CD8-positive, alpha-beta memory T cell (primary cell): ENCODE measurements at regions not wholly inside any gene's neighbourhood (a gene's known extent, or its start where the extent isn't known, plus 50 kb on each side); places are given as distances from the start of the nearest gene placed in this dataset.

Experiments
- CTCF ChIA-PET: fragments of 350-600 bp; sonication (Branson Sonifier 250); formaldehyde crosslinking; loops from one replicate; lab custom pipeline; 2021; ENCODE audit warnings: antibody characterized with exemption; lab: Charles Lee
- POLR2A ChIA-PET: fragments of 350-600 bp; sonication (Branson Sonifier 250); formaldehyde crosslinking; loops from one replicate; lab custom pipeline; 2021; ENCODE audit warnings: antibody characterized with exemption; lab: Charles Lee
- DNase-seq, 5 donors: peaks; one replicate each; pipeline versions ENCODE4 v3.0.0 to v3.0.0-alpha.2; 2020 to 2022; ENCODE audit warnings: mixed read lengths in 1 of 5
- H3K27ac ChIP-seq: one replicate; pipeline ENCODE4 v1.7.0; 2013; ENCODE audit warnings: low read depth, mild to moderate bottlenecking, low read length, moderate library complexity
- H3K27me3 ChIP-seq: 2 replicates; pipeline ENCODE4 v1.7.0; 2013; ENCODE audit warnings: low read length, mild to moderate bottlenecking; ENCODE audit not compliant: insufficient read depth, poor library complexity, severe bottlenecking
- H3K36me3 ChIP-seq: 2 replicates; pipeline ENCODE4 v1.7.0; 2013; ENCODE audit warnings: mild to moderate bottlenecking, low read length, moderate library complexity; ENCODE audit not compliant: insufficient read depth
- H3K4me1 ChIP-seq: 2 replicates; pipeline ENCODE4 v1.7.0; 2013; ENCODE audit warnings: mild to moderate bottlenecking, low read length, moderate library complexity; ENCODE audit not compliant: insufficient read depth
- H3K4me3 ChIP-seq: 2 replicates; pipeline ENCODE4 v1.7.0; 2013; ENCODE audit warnings: mild to moderate bottlenecking, low read length
- H3K9me3 ChIP-seq: 2 replicates; pipeline ENCODE4 v1.7.0; 2013; ENCODE audit warnings: mild to moderate bottlenecking, low read length
- H3K27ac Mint-ChIP-seq, 8 donors: one replicate each; pipeline ENCODE4 v1.8.0; 2020 to 2021; ENCODE audit warnings: mixed read lengths in 8 of 8, mild to moderate bottlenecking in 6 of 8, inconsistent platforms in 3 of 8, moderate library complexity in 3 of 8
- H3K27me3 Mint-ChIP-seq, 2 donors: one replicate each; pipeline ENCODE4 v1.8.0; 2020 to 2021; ENCODE audit warnings: mixed read lengths in 2 of 2, mild to moderate bottlenecking in 1 of 2, moderate library complexity in 1 of 2
- H3K36me3 Mint-ChIP-seq, 3 donors: one replicate each; pipeline ENCODE4 v1.8.0; 2020 to 2021; ENCODE audit warnings: mixed read lengths in 3 of 3, inconsistent platforms in 1 of 3, mild to moderate bottlenecking in 1 of 3
- H3K4me1 Mint-ChIP-seq, 3 donors: one replicate each; pipeline ENCODE4 v1.8.0; 2020 to 2021; ENCODE audit warnings: mixed read lengths in 3 of 3, inconsistent platforms in 1 of 3, mild to moderate bottlenecking in 1 of 3
- H3K4me3 Mint-ChIP-seq, 7 donors: one replicate each; pipeline ENCODE4 v1.8.0; 2020 to 2021; ENCODE audit warnings: mixed read lengths in 7 of 7, mild to moderate bottlenecking in 6 of 7, moderate library complexity in 4 of 7, inconsistent platforms in 2 of 7
- H3K9me3 Mint-ChIP-seq, 5 donors: one replicate each; pipeline ENCODE4 v1.8.0; 2020 to 2022; ENCODE audit warnings: mixed read lengths in 5 of 5, mild to moderate bottlenecking in 3 of 5, moderate library complexity in 2 of 5, inconsistent platforms in 1 of 5

DNA sequence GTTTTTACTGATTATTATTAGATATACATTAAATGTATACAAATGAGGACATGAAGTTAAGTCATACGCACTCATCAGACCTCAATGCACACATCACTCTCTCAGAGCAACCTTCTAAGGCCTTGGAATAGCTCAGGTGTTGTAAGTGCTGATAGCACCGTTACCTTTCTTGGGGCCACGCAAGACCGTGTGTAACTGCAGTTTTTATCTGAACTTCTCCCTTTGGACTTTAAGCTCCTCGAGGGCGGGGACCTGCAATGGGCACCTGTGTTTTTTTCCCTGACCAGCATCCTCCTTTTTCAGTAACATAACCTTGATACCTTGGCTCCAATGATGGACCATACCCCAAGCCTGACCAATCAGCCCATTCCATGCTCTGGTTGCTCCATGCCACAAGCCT lies 136.5 kb upstream of the TMCC3 start:
- H3K9me3 ChIP-seq = no peaks in the 10 kb centered on the region
- no peak for DNase-seq
- no peaks in the 10 kb centered on the region for H3K4me1 Mint-ChIP-seq
- POLR2A ChIA-PET = no interaction called here
- H3K27me3 Mint-ChIP-seq = peaks cover 7 to 27% of the 10 kb centered on the region in 2 donors
- H3K9me3 Mint-ChIP-seq = peaks cover 0 to 6% (median 2%) of the 10 kb centered on the region in 5 donors
- H3K4me1 ChIP-seq = no peaks in the 10 kb centered on the region
- H3K36me3 ChIP-seq = no peaks in the 10 kb centered on the region
- peaks cover 0 to 3% (median 0%) of the 10 kb centered on the region in 3 donors for H3K36me3 Mint-ChIP-seq
- H3K27ac ChIP-seq = no peak overlapping the region
- no peaks in the 10 kb centered on the region for H3K27me3 ChIP-seq
- CTCF ChIA-PET = no interaction called here
- H3K27ac Mint-ChIP-seq = no peak overlapping the region
- no peak overlapping the region for H3K4me3 ChIP-seq
- H3K4me3 Mint-ChIP-seq = no peak overlapping the region

DNA sequence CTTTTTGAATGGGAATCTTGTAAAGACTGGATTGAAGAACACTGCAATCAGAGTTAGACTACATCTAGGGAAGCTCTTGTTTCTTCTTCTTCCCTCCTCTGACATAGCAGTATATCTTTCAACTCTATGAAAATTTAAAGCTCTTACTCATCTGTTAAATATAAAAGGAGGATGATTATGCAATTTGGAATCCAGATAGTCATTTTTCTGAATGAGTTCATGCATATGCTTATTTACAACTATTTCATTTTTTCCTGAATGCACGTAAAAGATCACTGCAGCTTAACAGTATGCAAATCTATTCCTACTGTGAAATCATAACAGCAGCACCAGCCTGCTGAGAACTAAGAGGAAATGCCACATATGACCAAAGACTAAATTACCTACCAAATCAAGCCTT lies 133.5 kb upstream of the TMCC3 start:
- H3K27me3 ChIP-seq = no peaks in the 10 kb centered on the region
- no peak overlapping the region for H3K4me3 ChIP-seq
- ChIA-PET CTCF (no interaction called here), POLR2A (no interaction called here)
- Mint-ChIP-seq H3K27me3 (peaks cover 8 to 41% of the 10 kb centered on the region in 2 donors), H3K9me3 (peaks cover 0 to 7% (median 4%) of the 10 kb centered on the region in 5 donors), H3K4me3 (no peak overlapping the region), H3K4me1 (no peaks in the 10 kb centered on the region), H3K27ac (no peak overlapping the region), H3K36me3 (peaks cover 0 to 3% (median 0%) of the 10 kb centered on the region in 3 donors)
- DNase-seq = no peak
- no peaks in the 10 kb centered on the region for H3K9me3 ChIP-seq
- no peaks in the 10 kb centered on the region for H3K4me1 ChIP-seq
- H3K27ac ChIP-seq = no peak overlapping the region
- no peaks in the 10 kb centered on the region for H3K36me3 ChIP-seq

DNA sequence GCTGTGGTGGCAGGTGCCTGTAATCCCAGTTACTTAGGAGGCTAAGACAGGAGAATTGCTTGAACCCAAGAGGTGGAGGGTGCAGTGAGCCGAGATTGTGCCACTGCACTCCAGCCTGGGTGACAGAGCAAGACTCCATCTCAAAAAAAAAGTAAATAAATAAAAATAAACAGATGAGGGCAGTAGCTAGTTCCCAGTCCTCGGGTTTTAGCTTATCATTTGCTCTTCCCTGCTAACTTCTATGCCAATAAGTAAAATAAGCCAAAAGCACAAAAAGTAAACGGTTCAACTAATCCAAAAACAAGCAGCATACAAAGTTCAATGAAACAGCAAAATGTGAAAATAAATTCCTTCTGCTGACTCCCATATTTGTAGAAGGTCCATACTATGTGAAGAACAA lies 133.0 kb upstream of the TMCC3 start:
- Histone ChIP-seq H3K36me3 (no peaks in the 10 kb centered on the region), H3K27ac (no peak overlapping the region), H3K27me3 (no peaks in the 10 kb centered on the region), H3K4me3 (no peak overlapping the region), H3K4me1 (no peaks in the 10 kb centered on the region), H3K9me3 (no peaks in the 10 kb centered on the region)
- no peak overlapping the region for H3K27ac Mint-ChIP-seq
- peaks cover 9 to 42% of the 10 kb centered on the region in 2 donors for H3K27me3 Mint-ChIP-seq
- POLR2A ChIA-PET = no interaction called here
- DNase-seq = no peak
- peaks cover 0 to 7% (median 4%) of the 10 kb centered on the region in 5 donors for H3K9me3 Mint-ChIP-seq
- H3K4me3 Mint-ChIP-seq = no peak overlapping the region
- H3K36me3 Mint-ChIP-seq = peaks cover 0 to 3% (median 0%) of the 10 kb centered on the region in 3 donors
- CTCF ChIA-PET = no interaction called here
- no peaks in the 10 kb centered on the region for H3K4me1 Mint-ChIP-seq

DNA sequence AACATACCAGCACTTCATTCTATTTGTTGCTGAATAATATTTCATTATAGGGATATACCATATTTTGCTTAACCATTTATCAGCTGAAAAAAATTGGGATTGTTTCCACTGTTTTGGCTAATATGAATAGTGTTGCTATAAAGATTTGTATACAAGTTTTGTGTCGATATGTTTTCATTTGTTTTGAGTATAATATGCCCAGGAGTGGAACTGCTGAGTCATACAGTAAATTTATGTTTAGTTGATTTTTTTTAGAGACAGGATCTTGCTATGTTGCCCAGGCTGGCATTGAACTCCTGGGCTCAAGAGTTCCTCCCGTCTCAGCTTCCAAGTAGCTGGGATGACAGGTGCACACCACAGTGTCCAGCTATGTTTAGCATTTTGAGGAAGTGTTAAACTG lies 131.5 kb upstream of the TMCC3 start:
- DNase-seq = no peak
- H3K36me3 ChIP-seq = no peaks in the 10 kb centered on the region
- peaks cover 19 to 51% of the 10 kb centered on the region in 2 donors for H3K27me3 Mint-ChIP-seq
- no peak overlapping the region for H3K4me3 ChIP-seq
- H3K27me3 ChIP-seq = no peaks in the 10 kb centered on the region
- H3K4me1 Mint-ChIP-seq = no peaks in the 10 kb centered on the region
- peaks cover 0 to 7% (median 4%) of the 10 kb centered on the region in 5 donors for H3K9me3 Mint-ChIP-seq
- H3K4me3 Mint-ChIP-seq = no peak overlapping the region
- ChIA-PET CTCF (no interaction called here), POLR2A (no interaction called here)
- H3K4me1 ChIP-seq = no peaks in the 10 kb centered on the region
- no peak overlapping the region for H3K27ac Mint-ChIP-seq
- peaks cover 0 to 3% (median 0%) of the 10 kb centered on the region in 3 donors for H3K36me3 Mint-ChIP-seq
- no peaks in the 10 kb centered on the region for H3K9me3 ChIP-seq
- no peak overlapping the region for H3K27ac ChIP-seq

DNA sequence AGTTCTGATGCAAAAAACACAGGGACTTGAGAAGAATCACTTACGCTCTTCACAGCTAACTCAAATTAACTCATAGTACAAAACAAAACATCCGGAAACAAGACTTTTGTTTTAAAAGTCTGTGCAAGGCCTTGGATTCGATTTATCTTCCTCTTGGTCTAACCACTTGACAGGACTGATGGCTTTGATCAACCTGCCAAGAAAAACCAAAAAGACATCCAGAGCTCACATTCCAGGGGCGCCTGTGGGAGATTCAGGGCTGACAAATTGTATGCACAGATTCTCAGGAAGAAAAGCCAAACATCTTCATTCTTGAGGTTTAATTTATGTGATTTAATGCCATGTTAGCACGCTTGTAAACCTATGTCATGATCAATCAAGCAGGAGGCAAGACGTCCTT lies 129.1 kb upstream of the TMCC3 start:
- H3K9me3 Mint-ChIP-seq = peaks cover 0 to 7% (median 4%) of the 10 kb centered on the region in 5 donors
- ChIA-PET POLR2A (no interaction called here), CTCF (no interaction called here)
- Histone ChIP-seq H3K36me3 (no peaks in the 10 kb centered on the region), H3K27me3 (no peaks in the 10 kb centered on the region), H3K9me3 (no peaks in the 10 kb centered on the region), H3K4me1 (no peaks in the 10 kb centered on the region), H3K4me3 (no peak overlapping the region), H3K27ac (no peak overlapping the region)
- no peak overlapping the region for H3K4me3 Mint-ChIP-seq
- H3K4me1 Mint-ChIP-seq = no peaks in the 10 kb centered on the region
- peaks cover 0 to 3% (median 0%) of the 10 kb centered on the region in 3 donors for H3K36me3 Mint-ChIP-seq
- H3K27me3 Mint-ChIP-seq = peaks cover 24 to 62% of the 10 kb centered on the region in 2 donors
- H3K27ac Mint-ChIP-seq = no peak overlapping the region
- no peak for DNase-seq

DNA sequence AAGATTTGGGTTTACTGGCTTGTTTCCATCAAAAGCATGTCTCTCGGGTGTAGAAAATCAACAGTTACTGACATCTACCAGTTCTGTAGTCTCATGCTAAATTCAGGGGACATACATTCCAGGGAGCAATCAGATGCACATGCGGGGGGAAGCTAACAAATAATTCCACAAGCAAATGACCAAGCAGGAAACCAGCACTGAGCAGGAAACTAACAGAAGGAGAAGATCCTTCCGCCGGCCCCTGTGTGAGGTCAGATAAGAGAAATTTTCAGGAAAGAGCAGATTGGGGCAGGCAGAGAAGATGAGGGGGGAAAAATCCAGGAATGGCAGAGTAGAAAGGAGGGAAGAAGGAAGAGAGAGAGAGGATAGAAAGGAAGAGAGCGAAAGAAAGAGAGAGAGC lies 127.6 kb upstream of the TMCC3 start:
- Histone ChIP-seq H3K27me3 (no peaks in the 10 kb centered on the region), H3K4me3 (no peak overlapping the region), H3K27ac (no peak overlapping the region), H3K4me1 (no peaks in the 10 kb centered on the region), H3K36me3 (no peaks in the 10 kb centered on the region), H3K9me3 (no peaks in the 10 kb centered on the region)
- peaks cover 25 to 66% of the 10 kb centered on the region in 2 donors for H3K27me3 Mint-ChIP-seq
- DNase-seq = no peak
- POLR2A ChIA-PET = no interaction called here
- CTCF ChIA-PET = no interaction called here
- peaks cover 0 to 8% (median 4%) of the 10 kb centered on the region in 5 donors for H3K9me3 Mint-ChIP-seq
- no peaks in the 10 kb centered on the region for H3K36me3 Mint-ChIP-seq
- H3K27ac Mint-ChIP-seq = no peak overlapping the region
- H3K4me1 Mint-ChIP-seq = no peaks in the 10 kb centered on the region
- H3K4me3 Mint-ChIP-seq = no peak overlapping the region

DNA sequence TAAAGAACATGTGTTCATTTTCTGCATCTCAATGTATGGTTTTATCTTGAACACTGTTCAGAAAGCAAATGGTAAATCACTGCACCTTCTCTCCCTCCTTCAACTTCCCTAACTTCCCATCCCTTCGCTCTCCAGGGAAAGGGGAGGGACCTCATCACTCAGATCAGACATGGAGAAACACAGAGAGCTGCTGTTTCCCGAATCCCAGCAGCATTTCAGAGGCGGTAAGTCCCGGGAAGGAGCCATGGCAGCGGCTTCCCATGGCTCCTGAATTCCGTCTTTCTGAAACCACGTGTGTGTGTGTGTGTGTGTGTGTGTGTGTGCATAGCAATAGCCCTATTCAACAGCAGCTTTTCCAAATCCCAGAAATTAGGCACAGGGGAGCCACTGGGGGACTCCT lies 125.4 kb upstream of the TMCC3 start:
- Mint-ChIP-seq H3K27ac (no peak overlapping the region), H3K4me3 (no peak overlapping the region), H3K27me3 (peaks cover 26 to 63% of the 10 kb centered on the region in 2 donors), H3K4me1 (no peaks in the 10 kb centered on the region), H3K36me3 (no peaks in the 10 kb centered on the region), H3K9me3 (peaks cover 0 to 3% (median 0%) of the 10 kb centered on the region in 5 donors)
- Histone ChIP-seq H3K27ac (no peak overlapping the region), H3K4me1 (no peaks in the 10 kb centered on the region), H3K9me3 (no peaks in the 10 kb centered on the region), H3K36me3 (no peaks in the 10 kb centered on the region), H3K27me3 (no peaks in the 10 kb centered on the region), H3K4me3 (no peak overlapping the region)
- ChIA-PET CTCF (no interaction called here), POLR2A (no interaction called here)
- no peak for DNase-seq

DNA sequence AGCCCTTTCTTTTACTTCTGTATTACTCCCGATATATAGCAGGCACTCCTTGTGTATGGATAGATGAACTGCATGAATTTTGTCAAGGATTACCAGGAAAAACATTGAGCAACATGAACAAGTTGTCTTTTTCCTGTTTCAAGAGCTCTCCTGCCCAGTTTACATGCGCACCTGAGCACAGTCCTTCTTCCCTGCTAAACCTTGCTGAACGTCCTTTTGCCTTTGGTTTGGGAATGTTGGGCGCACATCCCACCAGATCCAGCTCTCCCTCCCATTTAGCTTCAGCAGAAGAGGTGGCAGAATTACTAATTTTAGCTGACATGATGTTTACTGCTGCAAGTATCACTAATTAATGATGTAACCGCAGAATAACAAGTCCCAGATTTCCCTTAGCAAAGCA lies 121.4 kb upstream of the TMCC3 start:
- no peak overlapping the region for H3K27ac ChIP-seq
- no peak overlapping the region for H3K4me3 ChIP-seq
- Mint-ChIP-seq H3K4me1 (peaks cover 0 to 4% (median 0%) of the 10 kb centered on the region in 3 donors), H3K36me3 (no peaks in the 10 kb centered on the region), H3K9me3 (peaks cover 0 to 3% (median 0%) of the 10 kb centered on the region in 5 donors), H3K27ac (peak overlapping the region in 1 of 8 donors; percentile 58), H3K27me3 (peaks cover 18 to 67% of the 10 kb centered on the region in 2 donors), H3K4me3 (no peak overlapping the region)
- H3K9me3 ChIP-seq = no peaks in the 10 kb centered on the region
- no peaks in the 10 kb centered on the region for H3K27me3 ChIP-seq
- ChIA-PET POLR2A (no interaction called here), CTCF (interaction anchor here (1.7 kb wide), 1 partner anchor 10 kb away, joined by 4 read pairs; no protein-coding TSS in a partner anchor)
- DNase-seq = no peak
- H3K4me1 ChIP-seq = no peaks in the 10 kb centered on the region
- H3K36me3 ChIP-seq = no peaks in the 10 kb centered on the region
